Endothelial cell of umbilical vein (primary cell): ENCODE measurements at regions not wholly inside any gene's neighbourhood (a gene's known extent, or its start where the extent isn't known, plus 50 kb on each side); places are given as distances from the start of the nearest gene placed in this dataset.

Experiments
- BruUV-seq: library from RNA; stranded (reverse); fragments of 400-500 nt; replicated peaks from 2 replicates; lab custom pipeline; 2021; lab: Mats Ljungman, UMichigan
- CTCF ChIA-PET: fragments of 300-600, 350-600 bp; sonication (Branson Sonifier 250); formaldehyde crosslinking; loops from one replicate; lab custom pipeline; 2021; ENCODE audit warnings: antibody characterized with exemption, inconsistent platforms; lab: Charles Lee
- POLR2A ChIA-PET: fragments of 300-600, 350-600 bp; sonication (Branson Sonifier 250); formaldehyde crosslinking; loops from one replicate; lab custom pipeline; 2021; ENCODE audit warnings: antibody characterized with exemption, inconsistent platforms; lab: Charles Lee
- DNase-seq: peaks from one replicate; pipeline ENCODE4 v3.0.0-alpha.2; 2011; ENCODE audit warnings: low read depth, low spot score
- FAIRE-seq: peaks from 2 replicates; lab custom pipeline; 2011; peaks lifted over from hg19 to GRCh38; lab: Jason Lieb, UNC
- H2AFZ ChIP-seq: 2 replicates; pipeline ENCODE4 v1.6.0; 2012; ENCODE audit warnings: low read depth, low read length, control low read depth, inconsistent platforms
- H3K27ac ChIP-seq: 2 replicates; pipeline ENCODE4 v1.5.1; 2011; ENCODE audit warnings: low read depth, mild to moderate bottlenecking, control low read depth, low read length, moderate library complexity; ENCODE audit not compliant: insufficient read depth
- H3K27me3 ChIP-seq, 2 experiments: 2 replicates each; pipeline versions ENCODE4 v1.6.0 to v1.6.1; 2011; ENCODE audit warnings: low read length in 2 of 2, mixed read lengths in 1 of 2; ENCODE audit not compliant: control insufficient read depth in 2 of 2, insufficient read depth in 2 of 2
- H3K36me3 ChIP-seq, 2 experiments: 2 replicates in 1 of 2; 3 replicates in 1 of 2; pipeline ENCODE4 v1.5.1; 2011; ENCODE audit warnings: low read length in 2 of 2, mild to moderate bottlenecking in 1 of 2, moderate library complexity in 1 of 2; ENCODE audit not compliant: control insufficient read depth in 2 of 2, insufficient read depth in 2 of 2; ENCODE audit errors: extremely low read depth in 1 of 2
- H3K4me1 ChIP-seq: 3 replicates; pipeline ENCODE4 v1.5.1; 2011; ENCODE audit warnings: mild to moderate bottlenecking, low read length; ENCODE audit not compliant: control insufficient read depth, insufficient read depth; ENCODE audit errors: extremely low read depth
- H3K4me2 ChIP-seq: 2 replicates; pipeline ENCODE4 v1.6.1; 2011; ENCODE audit warnings: low read length, control low read depth, mixed read lengths; ENCODE audit not compliant: insufficient read depth
- H3K4me3 ChIP-seq, 3 experiments: fragments of 200-600 bp in 1 of 3; sonication (generic), shearing (Covaris generic) in 1 of 3; replicated peaks in 1 of 3; 2 replicates each; pipeline ENCODE4 v1.5.1; 2011 to 2016; ENCODE audit warnings: control low read depth in 3 of 3, low read length in 3 of 3, mild to moderate bottlenecking in 2 of 3, inconsistent platforms in 1 of 3, low read depth in 1 of 3, moderate library complexity in 1 of 3; ENCODE audit not compliant: insufficient read depth in 1 of 3
- H3K79me2 ChIP-seq: 2 replicates; pipeline ENCODE4 v1.6.0; 2012; ENCODE audit warnings: low read length, inconsistent platforms; ENCODE audit not compliant: control insufficient read depth, insufficient read depth
- H3K9ac ChIP-seq: replicated peaks from 2 replicates; pipeline ENCODE3; 2011; ENCODE audit warnings: low read length, control low read depth; ENCODE audit not compliant: insufficient read depth; ENCODE audit errors: extremely low read depth
- H3K9me1 ChIP-seq: replicated peaks from 3 replicates; pipeline ENCODE4 v1.6.0; 2011; ENCODE audit warnings: mild to moderate bottlenecking, low read length; ENCODE audit not compliant: control insufficient read depth, insufficient read depth; ENCODE audit errors: extremely low read depth
- H3K9me3 ChIP-seq: replicated peaks from 2 replicates; pipeline ENCODE4 v1.5.1; 2012; ENCODE audit warnings: low read length, inconsistent platforms; ENCODE audit not compliant: control insufficient read depth, insufficient read depth
- H4K20me1 ChIP-seq: replicated peaks from 2 replicates; pipeline ENCODE3; 2011; ENCODE audit warnings: mild to moderate bottlenecking, low read length; ENCODE audit not compliant: control insufficient read depth, insufficient read depth; ENCODE audit errors: extremely low read depth
- CTCF ChIP-seq, 2 donors: IDR thresholded peaks; 1 replicate in 1 of 2; 2 replicates in 1 of 2; pipeline ENCODE4 v1.5.1; 2011; ENCODE audit warnings: low read length in 2 of 2, mild to moderate bottlenecking in 2 of 2, moderate library complexity in 2 of 2, control low read depth in 1 of 2, inconsistent platforms in 1 of 2, low read depth in 1 of 2; ENCODE audit not compliant: insufficient read depth in 1 of 2; ENCODE audit errors: extremely low read depth in 1 of 2
- EZH2 ChIP-seq: IDR thresholded peaks from 2 replicates; pipeline ENCODE4 v1.6.1; 2012; ENCODE audit warnings: borderline replicate concordance, low read depth, mild to moderate bottlenecking, moderate library complexity, low read length, inconsistent platforms; ENCODE audit not compliant: severe bottlenecking
- FOS ChIP-seq: IDR thresholded peaks from 2 replicates; pipeline ENCODE4 v1.6.1; 2011; ENCODE audit warnings: mild to moderate bottlenecking, low read length, moderate library complexity, borderline replicate concordance; ENCODE audit not compliant: insufficient read depth
- GATA2 ChIP-seq: IDR thresholded peaks from 2 replicates; pipeline ENCODE4 v1.7.0; 2011; ENCODE audit warnings: low read depth, mild to moderate bottlenecking, moderate library complexity, mixed read lengths, low read length; ENCODE audit not compliant: insufficient read length, insufficient read depth
- JUN ChIP-seq: IDR thresholded peaks from 2 replicates; pipeline ENCODE4 v1.6.1; 2011; ENCODE audit warnings: borderline replicate concordance, low read depth; ENCODE audit not compliant: insufficient read length, insufficient read depth
- MAX ChIP-seq: IDR thresholded peaks from 2 replicates; pipeline ENCODE4 v1.6.1; 2011; ENCODE audit not compliant: insufficient read depth, insufficient read length
- MYC ChIP-seq: IDR thresholded peaks from one replicate; pipeline ENCODE4 v1.6.1; 2011; ENCODE audit warnings: mild to moderate bottlenecking, low read depth, low read length
- POLR2A ChIP-seq: IDR thresholded peaks from 2 replicates; pipeline ENCODE4 v1.6.1; 2012; ENCODE audit warnings: low read depth, mild to moderate bottlenecking, control low read depth, low read length
- POLR2AphosphoS5 ChIP-seq: IDR thresholded peaks from 2 replicates; pipeline ENCODE4 v1.6.1; 2012; ENCODE audit warnings: low read depth, mild to moderate bottlenecking, control low read depth, low read length, moderate library complexity; ENCODE audit not compliant: insufficient read depth
- dilution Hi-C: fragments of 300-500 bp; cut with MboI; formaldehyde crosslinking; loops from one replicate; pipeline ENCODE4 v1.15.0; 2019; ENCODE audit warnings: low sequenced_read_pairs; ENCODE audit not compliant: extremely low pct_ligation_motif_present
- intact Hi-C: fragments of 100-400 bp; cut with micrococcal nuclease; formaldehyde crosslinking; loops from one replicate; pipeline ENCODE4 v1.10.0; 2022

GRCh38 chrX:125152011-125152410 lies 167.7 kb upstream of the TEX13C start:
- Histone ChIP-seq H3K4me3 (no peak overlapping the region), H3K27me3 (no peaks in the 10 kb centered on the region), H3K9ac (no peak overlapping the region), H3K9me1 (no peaks in the 10 kb centered on the region), H3K36me3 (no peaks in the 10 kb centered on the region), H2AFZ (no peak overlapping the region), H3K4me2 (no peak overlapping the region), H3K9me3 (no peaks in the 10 kb centered on the region), H3K79me2 (no peaks in the 10 kb centered on the region), H4K20me1 (no peaks in the 10 kb centered on the region), H3K27ac (no peak overlapping the region), H3K4me1 (no peaks in the 10 kb centered on the region)
- FAIRE-seq (no peak), DNase-seq (no peak)
- dilution Hi-C loops (no loop called here), intact Hi-C loops (no loop called here)
- POLR2A ChIA-PET = no interaction called here
- no TSS peak for BruUV-seq
- CTCF ChIA-PET = no interaction called here
- TF ChIP-seq MYC (no peak), JUN (no peak), MAX (no peak), EZH2 (no peak), GATA2 (no peak), POLR2A (no peak), FOS (no peak), POLR2AphosphoS5 (no peak), CTCF (IDR thresholded peaks at IDR 0.05; ENCODE audit: extremely low read depth in 1 of 2, insufficient read depth in 1 of 2, low read depth in 1 of 2, low read length in 2 of 2) (no peak)
